ENCODE measurements at regions not wholly inside any gene's neighbourhood (a gene's known extent, or its start where the extent isn't known, plus 50 kb on each side); places are given as distances from the start of the nearest gene placed in this dataset.

DNA sequence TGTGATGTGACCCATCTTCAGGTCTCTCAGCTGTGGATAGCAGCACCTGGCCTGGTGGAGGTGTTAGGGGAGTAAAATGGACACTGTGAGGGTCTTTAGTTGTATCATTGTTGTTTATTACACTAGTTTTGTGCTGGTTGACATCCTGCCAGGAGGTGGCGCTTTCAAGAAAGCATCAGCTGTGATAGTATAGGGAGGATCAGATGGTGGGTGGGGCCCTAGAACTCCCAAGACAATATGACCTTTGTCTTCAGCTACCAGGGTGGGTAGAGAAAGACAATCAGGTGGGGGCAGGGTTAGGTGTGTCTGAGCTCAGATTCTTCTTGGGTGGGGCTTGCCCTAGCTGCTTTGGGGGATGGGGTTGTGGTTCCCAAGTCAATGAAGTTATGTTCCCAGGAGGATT, 162.8 kb downstream of the PPP1R2C start:
- TF ChIP-seq, protein P1, sequence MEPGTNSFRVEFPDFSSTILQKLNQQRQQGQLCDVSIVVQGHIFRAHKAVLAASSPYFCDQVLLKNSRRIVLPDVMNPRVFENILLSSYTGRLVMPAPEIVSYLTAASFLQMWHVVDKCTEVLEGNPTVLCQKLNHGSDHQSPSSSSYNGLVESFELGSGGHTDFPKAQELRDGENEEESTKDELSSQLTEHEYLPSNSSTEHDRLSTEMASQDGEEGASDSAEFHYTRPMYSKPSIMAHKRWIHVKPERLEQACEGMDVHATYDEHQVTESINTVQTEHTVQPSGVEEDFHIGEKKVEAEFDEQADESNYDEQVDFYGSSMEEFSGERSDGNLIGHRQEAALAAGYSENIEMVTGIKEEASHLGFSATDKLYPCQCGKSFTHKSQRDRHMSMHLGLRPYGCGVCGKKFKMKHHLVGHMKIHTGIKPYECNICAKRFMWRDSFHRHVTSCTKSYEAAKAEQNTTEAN (CRISPR knock-in tag; IDR thresholded peaks at IDR 0.05) = no peak
- TF ChIP-seq ZBTB21 (CRISPR knock-in tag; IDR thresholded peaks at IDR 0.05; ENCODE audit: borderline replicate concordance) (no peak), ZNF121 (CRISPR knock-in tag; IDR thresholded peaks at IDR 0.05) (no peak), AR (CRISPR knock-in tag; IDR thresholded peaks at IDR 0.05) (no peak), ZNF138 (CRISPR knock-in tag; conservative IDR thresholded peaks at IDR 0.05) (no peak), NR2C2 (CRISPR knock-in tag; IDR thresholded peaks at IDR 0.05) (no peak)
- TF ChIP-seq, protein P2, sequence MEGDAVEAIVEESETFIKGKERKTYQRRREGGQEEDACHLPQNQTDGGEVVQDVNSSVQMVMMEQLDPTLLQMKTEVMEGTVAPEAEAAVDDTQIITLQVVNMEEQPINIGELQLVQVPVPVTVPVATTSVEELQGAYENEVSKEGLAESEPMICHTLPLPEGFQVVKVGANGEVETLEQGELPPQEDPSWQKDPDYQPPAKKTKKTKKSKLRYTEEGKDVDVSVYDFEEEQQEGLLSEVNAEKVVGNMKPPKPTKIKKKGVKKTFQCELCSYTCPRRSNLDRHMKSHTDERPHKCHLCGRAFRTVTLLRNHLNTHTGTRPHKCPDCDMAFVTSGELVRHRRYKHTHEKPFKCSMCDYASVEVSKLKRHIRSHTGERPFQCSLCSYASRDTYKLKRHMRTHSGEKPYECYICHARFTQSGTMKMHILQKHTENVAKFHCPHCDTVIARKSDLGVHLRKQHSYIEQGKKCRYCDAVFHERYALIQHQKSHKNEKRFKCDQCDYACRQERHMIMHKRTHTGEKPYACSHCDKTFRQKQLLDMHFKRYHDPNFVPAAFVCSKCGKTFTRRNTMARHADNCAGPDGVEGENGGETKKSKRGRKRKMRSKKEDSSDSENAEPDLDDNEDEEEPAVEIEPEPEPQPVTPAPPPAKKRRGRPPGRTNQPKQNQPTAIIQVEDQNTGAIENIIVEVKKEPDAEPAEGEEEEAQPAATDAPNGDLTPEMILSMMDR (IDR thresholded peaks at IDR 0.05) = no peak

All from WTC11 (cell line).